ENCODE measurements at regions not wholly inside any gene's neighbourhood (a gene's known extent, or its start where the extent isn't known, plus 50 kb on each side); places are given as distances from the start of the nearest gene placed in this dataset.

- ChIA-PET CTCF (no interaction called here), POLR2A (ENCODE audit: low non-redundant PET) (no interaction called here)
- TF ChIP-seq CTCF (conservative IDR thresholded peaks at IDR 0.05; ENCODE audit: low read depth), result no peak
- no peak overlapping the region for H3K27ac ChIP-seq
- DNase-seq (ENCODE audit: low spot score), result no peak
Observed at GRCh38 chr4:22910200-22910599, 217.5 kb downstream of the GBA3 start.

- CTCF ChIA-PET, result no interaction called here
- H3K27ac ChIP-seq, result no peak overlapping the region
- DNase-seq (ENCODE audit: low spot score), result no peak
- POLR2A ChIA-PET (ENCODE audit: low non-redundant PET), result no interaction called here
- no peak for TF ChIP-seq CTCF (conservative IDR thresholded peaks at IDR 0.05; ENCODE audit: low read depth)
Observed at GRCh38 chr4:22906045-22906444, 213.3 kb downstream of the GBA3 start.

GRCh38 chr4:22903913-22904312, 211.2 kb downstream of the GBA3 start:
- no peak for DNase-seq (ENCODE audit: low spot score)
- CTCF ChIA-PET, result no interaction called here
- no peak for TF ChIP-seq CTCF (conservative IDR thresholded peaks at IDR 0.05; ENCODE audit: low read depth)
- no peak overlapping the region for H3K27ac ChIP-seq
- POLR2A ChIA-PET (ENCODE audit: low non-redundant PET), result no interaction called here

GRCh38 chr4:22901631-22902030, 208.9 kb downstream of the GBA3 start:
- no peak overlapping the region for H3K27ac ChIP-seq
- no peak for DNase-seq (ENCODE audit: low spot score)
- TF ChIP-seq CTCF (conservative IDR thresholded peaks at IDR 0.05; ENCODE audit: low read depth), result no peak
- CTCF ChIA-PET, result no interaction called here
- POLR2A ChIA-PET (ENCODE audit: low non-redundant PET), result no interaction called here

- TF ChIP-seq CTCF (conservative IDR thresholded peaks at IDR 0.05; ENCODE audit: low read depth), result no peak
- ChIA-PET POLR2A (ENCODE audit: low non-redundant PET) (no interaction called here), CTCF (no interaction called here)
- no peak for DNase-seq (ENCODE audit: low spot score)
- H3K27ac ChIP-seq, result no peak overlapping the region
Observed at GRCh38 chr4:22900876-22901275, 208.1 kb downstream of the GBA3 start.

- peak; percentile 26 for DNase-seq (ENCODE audit: low spot score)
- no peak overlapping the region for H3K27ac ChIP-seq
- ChIA-PET CTCF (interaction anchor here (0.6 to 1.3 kb wide), 5 partner anchors 24 to 1522 kb away, joined by 3 to 5 read pairs (median 3); no protein-coding TSS in a partner anchor), POLR2A (ENCODE audit: low non-redundant PET) (no interaction called here)
- TF ChIP-seq CTCF (conservative IDR thresholded peaks at IDR 0.05; ENCODE audit: low read depth), result peak; percentile 81
Observed at GRCh38 chr4:22897520-22898108, 204.9 kb downstream of the GBA3 start.

Measured in RWPE1 (cell line).